Suprapubic skin (tissue), 4 donors: ENCODE measurements at regions not wholly inside any gene's neighbourhood (a gene's known extent, or its start where the extent isn't known, plus 50 kb on each side); places are given as distances from the start of the nearest gene placed in this dataset.

Source experiments
- DNase-seq, 2 donors: peaks; one replicate each; pipeline ENCODE4 v3.0.0-alpha.2; 2019; ENCODE audit warnings: low spot score in 2 of 2
- H3K27ac ChIP-seq: fragments of 200-600 bp; sonication (generic); one replicate; pipeline ENCODE4 v1.5.1; 2019
- H3K27me3 ChIP-seq: fragments of 200-600 bp; sonication (generic); one replicate; pipeline ENCODE4 v1.5.1; 2019
- H3K36me3 ChIP-seq: fragments of 200-600 bp; sonication (generic); one replicate; pipeline ENCODE4 v1.5.1; 2019
- H3K4me1 ChIP-seq: fragments of 200-600 bp; sonication (generic); one replicate; pipeline ENCODE4 v1.5.1; 2019
- H3K4me3 ChIP-seq: fragments of 200-600 bp; sonication (generic); one replicate; pipeline ENCODE4 v1.5.1; 2019; ENCODE audit warnings: mild to moderate bottlenecking
- H3K9me3 ChIP-seq: fragments of 200-600 bp; sonication (generic); one replicate; pipeline ENCODE4 v1.5.1; 2019
- CTCF ChIP-seq, 2 donors: fragments of 200-600 bp in 1 of 2; fragments of 450-650 bp in 1 of 2; sonication (generic) in 1 of 2; IDR thresholded peaks; one replicate each; pipeline ENCODE4 v1.5.1; 2016 to 2019; ENCODE audit warnings: antibody characterized with exemption in 2 of 2, mild to moderate bottlenecking in 1 of 2, moderate library complexity in 1 of 2
- EP300 ChIP-seq: sonication (generic); formaldehyde crosslinking; IDR thresholded peaks from one replicate; pipeline ENCODE4 v1.6.1; 2017; ENCODE audit warnings: antibody characterized with exemption
- POLR2A ChIP-seq, 2 donors: fragments of 450-650 bp; IDR thresholded peaks; one replicate each; pipeline ENCODE4 v1.6.1; 2017; ENCODE audit warnings: antibody characterized with exemption in 2 of 2, mild to moderate bottlenecking in 2 of 2, moderate library complexity in 2 of 2
- POLR2AphosphoS5 ChIP-seq, 3 donors: sonication (generic); formaldehyde crosslinking; IDR thresholded peaks; one replicate each; pipeline ENCODE4 v1.6.1; 2017; ENCODE audit warnings: antibody characterized with exemption in 3 of 3
- WGBS: methylation state at CpG from one replicate; pipeline ENCODE4 v1.1.5; 2018; 5-methylcytosine and 5-hydroxymethylcytosine counted together

- H3K4me1 ChIP-seq = no peaks in the 10 kb centered on the region
- WGBS = 72% methylated on average over 3 of the region's 3 CpGs
- TF ChIP-seq EP300 = no peak
- no peak for TF ChIP-seq POLR2A (IDR thresholded peaks at IDR 0.05)
- TF ChIP-seq CTCF (IDR thresholded peaks at IDR 0.05) = no peak
- no peak for TF ChIP-seq POLR2AphosphoS5 (IDR thresholded peaks at IDR 0.05)
- DNase-seq = no peak
- no peak overlapping the region for H3K27ac ChIP-seq
- H3K27me3 ChIP-seq = no peaks in the 10 kb centered on the region
- H3K36me3 ChIP-seq = no peaks in the 10 kb centered on the region
- H3K4me3 ChIP-seq = no peak overlapping the region
- H3K9me3 ChIP-seq = no peaks in the 10 kb centered on the region
These were observed 121.1 kb upstream of the TMCO5A start for GRCh38 chr15:37813306-37813705.

DNA sequence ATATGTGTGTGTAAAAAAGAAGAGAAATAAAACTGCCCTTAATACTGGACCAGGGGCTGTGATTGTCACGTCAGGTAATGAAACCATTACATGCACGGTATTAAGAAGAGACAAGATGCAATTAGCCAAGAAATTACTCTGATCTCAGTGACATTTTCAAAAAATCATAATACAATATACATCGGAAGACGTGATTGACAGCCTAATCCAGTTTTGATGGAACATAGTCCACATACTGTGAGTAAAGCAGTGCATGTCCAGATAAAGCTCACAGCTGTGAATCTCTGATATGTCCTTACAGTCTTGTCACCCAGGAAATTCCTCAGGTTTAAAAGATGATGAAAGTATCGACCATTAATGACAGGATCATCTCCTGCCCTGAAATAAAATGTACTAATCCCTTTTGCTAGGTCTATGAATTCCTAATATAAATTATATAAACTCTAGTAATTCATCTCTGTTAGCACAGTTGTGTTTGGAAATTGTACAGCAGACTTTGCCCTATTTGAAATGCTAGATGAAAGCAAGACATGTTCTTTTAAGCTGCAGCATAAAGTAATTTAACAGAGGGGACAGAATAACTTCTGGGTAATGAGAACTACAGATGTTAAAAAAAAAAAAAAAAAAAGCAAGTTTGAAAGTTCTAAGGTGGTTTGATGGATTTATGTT lies 119.5 kb upstream of the TMCO5A start:
- H3K36me3 ChIP-seq = no peaks in the 10 kb centered on the region
- WGBS = 83% methylated on average over 5 of the region's 5 CpGs
- TF ChIP-seq CTCF (IDR thresholded peaks at IDR 0.05) (no peak), POLR2AphosphoS5 (IDR thresholded peaks at IDR 0.05) (no peak), POLR2A (IDR thresholded peaks at IDR 0.05) (no peak), EP300 (no peak)
- H3K27me3 ChIP-seq = no peaks in the 10 kb centered on the region
- H3K4me1 ChIP-seq = no peaks in the 10 kb centered on the region
- no peaks in the 10 kb centered on the region for H3K9me3 ChIP-seq
- no peak overlapping the region for H3K27ac ChIP-seq
- no peak overlapping the region for H3K4me3 ChIP-seq
- DNase-seq = no peak

- DNase-seq = no peak
- Histone ChIP-seq H3K27me3 (no peaks in the 10 kb centered on the region), H3K4me1 (no peaks in the 10 kb centered on the region), H3K27ac (no peak overlapping the region), H3K9me3 (no peaks in the 10 kb centered on the region), H3K4me3 (no peak overlapping the region), H3K36me3 (no peaks in the 10 kb centered on the region)
- TF ChIP-seq POLR2A (IDR thresholded peaks at IDR 0.05) (no peak), POLR2AphosphoS5 (IDR thresholded peaks at IDR 0.05) (no peak), CTCF (IDR thresholded peaks at IDR 0.05) (no peak), EP300 (no peak)
- WGBS = 85% methylated on average over 11 of the region's 11 CpGs
These were observed 116.2 kb upstream of the TMCO5A start for GRCh38 chr15:37818152-37818677.

DNA sequence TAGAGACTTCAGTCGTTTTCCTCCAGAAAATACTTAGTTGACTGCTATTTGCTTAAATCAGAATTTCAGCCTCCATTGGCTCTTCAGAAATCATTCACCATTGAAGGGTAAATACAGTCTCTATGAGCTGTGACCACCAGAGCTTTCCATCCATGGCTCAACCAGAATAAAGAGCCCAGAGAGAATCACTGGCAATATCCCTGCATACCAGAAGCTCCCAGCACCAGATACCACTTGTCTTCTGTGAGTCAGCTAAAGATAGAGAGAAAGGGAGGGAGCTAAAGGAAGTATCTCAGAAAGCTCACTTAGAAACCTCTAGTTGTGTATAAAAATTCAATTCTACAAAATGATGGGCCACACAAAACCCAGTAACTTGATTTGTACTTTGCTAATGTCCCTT lies 115.2 kb upstream of the TMCO5A start:
- 68% methylated on average over 1 of the region's 1 CpG for WGBS
- H3K36me3 ChIP-seq = no peaks in the 10 kb centered on the region
- DNase-seq = no peak
- no peaks in the 10 kb centered on the region for H3K4me1 ChIP-seq
- no peak overlapping the region for H3K4me3 ChIP-seq
- no peaks in the 10 kb centered on the region for H3K27me3 ChIP-seq
- no peak for TF ChIP-seq POLR2A (IDR thresholded peaks at IDR 0.05)
- no peak for TF ChIP-seq CTCF (IDR thresholded peaks at IDR 0.05)
- TF ChIP-seq POLR2AphosphoS5 (IDR thresholded peaks at IDR 0.05) = no peak
- no peak for TF ChIP-seq EP300
- H3K27ac ChIP-seq = no peak overlapping the region
- H3K9me3 ChIP-seq = no peaks in the 10 kb centered on the region

GRCh38 chr15:37820380-37821128 lies 113.9 kb upstream of the TMCO5A start:
- Histone ChIP-seq H3K9me3 (no peaks in the 10 kb centered on the region), H3K27me3 (no peaks in the 10 kb centered on the region), H3K4me3 (no peak overlapping the region), H3K27ac (no peak overlapping the region), H3K36me3 (no peaks in the 10 kb centered on the region), H3K4me1 (no peaks in the 10 kb centered on the region)
- WGBS = 67% methylated on average over 10 of the region's 10 CpGs
- DNase-seq = no peak
- TF ChIP-seq POLR2AphosphoS5 (IDR thresholded peaks at IDR 0.05) = no peak
- TF ChIP-seq POLR2A (IDR thresholded peaks at IDR 0.05) = no peak
- no peak for TF ChIP-seq EP300
- TF ChIP-seq CTCF (IDR thresholded peaks at IDR 0.05) = no peak
